NCI-H2171 treated with DMSO at 0.1 percent for 48 hours (cell line): ENCODE measurements at regions not wholly inside any gene's neighbourhood (a gene's known extent, or its start where the extent isn't known, plus 50 kb on each side); places are given as distances from the start of the nearest gene placed in this dataset.
A peak's percentile ranks its signal among the peaks of the same experiment; 100 is the strongest.

Experiments used
- DNase-seq: peaks from one replicate; lab custom pipeline; 2025; lab: John Stamatoyannopoulos, UW

- no peak for DNase-seq
These were observed 654.3 kb upstream of the KIF2B start for GRCh38 chr17:53168413-53168812.

- no peak for DNase-seq
These were observed 656.0 kb upstream of the KIF2B start for GRCh38 chr17:53166731-53167130.

GRCh38 chr17:53150101-53150698 lies 672.5 kb upstream of the KIF2B start:
- DNase-seq = peak; percentile 2

GRCh38 chr17:53149316-53149715 lies 673.4 kb upstream of the KIF2B start:
- DNase-seq = no peak

- no peak for DNase-seq
These were observed 674.7 kb upstream of the KIF2B start for GRCh38 chr17:53148058-53148457.

GRCh38 chr17:53142890-53143289 lies 679.8 kb upstream of the KIF2B start:
- DNase-seq = no peak

GRCh38 chr17:53141731-53142130 lies 681.0 kb upstream of the KIF2B start:
- no peak for DNase-seq

GRCh38 chr17:53141280-53141679 lies 681.4 kb upstream of the KIF2B start:
- DNase-seq = no peak

GRCh38 chr17:53137869-53138268 lies 684.9 kb upstream of the KIF2B start:
- no peak for DNase-seq

GRCh38 chr17:53135969-53136368 lies 686.8 kb upstream of the KIF2B start:
- DNase-seq = no peak

- no peak for DNase-seq
These were observed 688.2 kb upstream of the KIF2B start for GRCh38 chr17:53134548-53134947.

GRCh38 chr17:53133876-53134275 lies 688.9 kb upstream of the KIF2B start:
- DNase-seq = no peak

- no peak for DNase-seq
These were observed 692.9 kb upstream of the KIF2B start for GRCh38 chr17:53129863-53130262.

GRCh38 chr17:53127331-53127730 lies 695.4 kb upstream of the KIF2B start:
- no peak for DNase-seq

- DNase-seq = no peak
These were observed 699.8 kb upstream of the KIF2B start for GRCh38 chr17:53122966-53123365.

- no peak for DNase-seq
These were observed 703.0 kb upstream of the KIF2B start for GRCh38 chr17:53119773-53120172.

GRCh38 chr17:53118948-53119347 lies 703.8 kb upstream of the KIF2B start:
- DNase-seq = no peak

- no peak for DNase-seq
These were observed 715.8 kb upstream of the KIF2B start for GRCh38 chr17:53106886-53107285.

GRCh38 chr17:53101706-53102105 lies 721.0 kb upstream of the KIF2B start:
- no peak for DNase-seq

- peak; percentile 2 for DNase-seq
These were observed 722.6 kb upstream of the KIF2B start for GRCh38 chr17:53100126-53100525.

- DNase-seq = no peak
These were observed 729.3 kb upstream of the KIF2B start for GRCh38 chr17:53093391-53093790.

- no peak for DNase-seq
These were observed 730.7 kb upstream of the KIF2B start for GRCh38 chr17:53092072-53092471.

GRCh38 chr17:53090770-53091169 lies 732.0 kb upstream of the KIF2B start:
- DNase-seq = no peak

GRCh38 chr17:53088481-53088880 lies 734.2 kb upstream of the KIF2B start:
- DNase-seq = no peak

- DNase-seq = no peak
These were observed 761.3 kb upstream of the KIF2B start for GRCh38 chr17:53061446-53061845.
